DOHH2 (cell line): ENCODE measurements at regions not wholly inside any gene's neighbourhood (a gene's known extent, or its start where the extent isn't known, plus 50 kb on each side); places are given as distances from the start of the nearest gene placed in this dataset.

Experiments
- CTCF ChIP-seq: fragments of 200-600 bp; sonication (generic); IDR thresholded peaks from one replicate; pipeline ENCODE4 v1.5.1; 2014; ENCODE audit warnings: antibody characterized with exemption, mild to moderate bottlenecking, low read depth, low read length; ENCODE audit not compliant: poor library complexity, severe bottlenecking
- EZH2phosphoT487 ChIP-seq: fragments of 200-600 bp; sonication (generic); IDR thresholded peaks from 2 replicates; pipeline ENCODE4 v1.6.1; 2017; ENCODE audit warnings: borderline replicate concordance, mild to moderate bottlenecking, antibody characterized with exemption, low read length, moderate library complexity, mixed read lengths

DNA sequence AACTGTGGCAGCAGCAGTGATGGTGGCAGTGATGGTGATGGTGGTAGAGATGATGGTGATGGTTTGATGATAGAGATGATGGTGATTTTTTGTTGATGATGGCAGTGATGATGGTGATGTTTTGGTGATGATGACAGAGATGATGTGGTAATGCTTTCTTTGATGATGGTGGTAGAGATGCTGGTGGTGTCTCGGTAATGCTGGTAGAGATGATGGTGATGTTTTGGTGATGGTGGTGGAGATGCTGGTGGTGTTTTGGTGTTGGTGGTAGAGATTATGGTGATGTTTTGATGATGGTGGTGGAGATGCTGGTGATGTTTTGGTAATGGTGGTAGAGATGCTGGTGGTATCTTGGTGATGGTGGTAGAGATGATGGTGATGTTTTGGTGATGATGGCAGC lies 131.6 kb downstream of the NAV1 start:
- no peak for TF ChIP-seq CTCF
- TF ChIP-seq EZH2phosphoT487 = no peak
